Lung (tissue), 11 donors: ENCODE measurements at regions not wholly inside any gene's neighbourhood (a gene's known extent, or its start where the extent isn't known, plus 50 kb on each side); places are given as distances from the start of the nearest gene placed in this dataset.

Experiments
- ATAC-seq: fragments of 200-7000 bp; cut with Tn5 transposase; one replicate; pipeline ENCODE4 v1.9.1; 2020; ENCODE audit warnings: moderate number of reproducible peaks; ENCODE audit not compliant: insufficient read depth, low FRiP score
- DNase-seq, 3 donors: peaks; one replicate each; pipeline ENCODE4 v3.0.0-alpha.2; 2013 to 2017
- H3K27ac ChIP-seq, 2 donors: one replicate each; pipeline ENCODE4 v1.5.1; 2013; ENCODE audit warnings: mild to moderate bottlenecking in 2 of 2, moderate library complexity in 2 of 2, control low read depth in 1 of 2, inconsistent platforms in 1 of 2, low read depth in 1 of 2, low read length in 1 of 2
- H3K27me3 ChIP-seq, 3 donors: one replicate each; pipeline ENCODE4 v1.5.1; 2013; ENCODE audit warnings: low read length in 2 of 3; ENCODE audit not compliant: control insufficient read depth in 3 of 3, insufficient read depth in 3 of 3
- H3K36me3 ChIP-seq, 4 donors: one replicate each; pipeline ENCODE4 v1.5.1; 2013; ENCODE audit warnings: low read length in 4 of 4, mild to moderate bottlenecking in 1 of 4, moderate library complexity in 1 of 4; ENCODE audit not compliant: control insufficient read depth in 4 of 4, insufficient read depth in 4 of 4
- H3K4me1 ChIP-seq, 5 donors: one replicate each; pipeline ENCODE4 v1.5.1; 2013; ENCODE audit warnings: low read length in 5 of 5, mild to moderate bottlenecking in 2 of 5, moderate library complexity in 1 of 5; ENCODE audit not compliant: control insufficient read depth in 5 of 5, insufficient read depth in 5 of 5
- H3K4me3 ChIP-seq: one replicate; pipeline ENCODE4 v1.5.1; 2013; ENCODE audit warnings: mild to moderate bottlenecking, control low read depth, moderate library complexity
- H3K9ac ChIP-seq, 2 donors: one replicate each; pipeline ENCODE4 v1.5.1; 2013; ENCODE audit warnings: low read length in 2 of 2, control low read depth in 1 of 2; ENCODE audit not compliant: insufficient read depth in 1 of 2
- H3K9me3 ChIP-seq, 4 donors: one replicate each; pipeline ENCODE4 v1.5.1; 2013; ENCODE audit warnings: low read length in 3 of 4, mild to moderate bottlenecking in 1 of 4, moderate library complexity in 1 of 4; ENCODE audit not compliant: control insufficient read depth in 4 of 4, insufficient read depth in 3 of 4
- WGBS, 2 donors: extraction: QIAGEN DNeasy Blood & Tissue Kit; methylation state at CpG; one replicate each; pipeline ENCODE4 v1.1.7; 2013; 5-methylcytosine and 5-hydroxymethylcytosine counted together
- TF ChIP-seq, protein P1 (sequence below): IDR thresholded peaks from 2 replicates; pipeline ENCODE4 v1.5.1; 2012; ENCODE audit warnings: mild to moderate bottlenecking; ENCODE audit errors: control extremely low read depth, extremely low read depth
- donor health status: control.
- donor health status: control.
- donor health status: Bipolar disorder and iron deficiency.
- donor health status: healthy.
- donor health status: DM: yes; HTN: yes; CAD: no.

GRCh38 chrX:113833096-113834055 is 750.5 kb upstream of the HTR2C start:
- H3K27ac ChIP-seq, result no peak overlapping the region
- no peak for ATAC-seq
- H3K9me3 ChIP-seq, result no peaks in the 10 kb centered on the region
- no peak for DNase-seq
- no peak overlapping the region for H3K9ac ChIP-seq
- no peaks in the 10 kb centered on the region for H3K4me1 ChIP-seq
- 78 to 87% methylated on average over 8 of the region's 8 CpGs for WGBS, 2 donors
- H3K4me3 ChIP-seq, result no peak overlapping the region
- no peaks in the 10 kb centered on the region for H3K36me3 ChIP-seq
- peaks cover 0 to 17% (median 6%) of the 10 kb centered on the region in 3 donors for H3K27me3 ChIP-seq
- TF ChIP-seq, protein P1, sequence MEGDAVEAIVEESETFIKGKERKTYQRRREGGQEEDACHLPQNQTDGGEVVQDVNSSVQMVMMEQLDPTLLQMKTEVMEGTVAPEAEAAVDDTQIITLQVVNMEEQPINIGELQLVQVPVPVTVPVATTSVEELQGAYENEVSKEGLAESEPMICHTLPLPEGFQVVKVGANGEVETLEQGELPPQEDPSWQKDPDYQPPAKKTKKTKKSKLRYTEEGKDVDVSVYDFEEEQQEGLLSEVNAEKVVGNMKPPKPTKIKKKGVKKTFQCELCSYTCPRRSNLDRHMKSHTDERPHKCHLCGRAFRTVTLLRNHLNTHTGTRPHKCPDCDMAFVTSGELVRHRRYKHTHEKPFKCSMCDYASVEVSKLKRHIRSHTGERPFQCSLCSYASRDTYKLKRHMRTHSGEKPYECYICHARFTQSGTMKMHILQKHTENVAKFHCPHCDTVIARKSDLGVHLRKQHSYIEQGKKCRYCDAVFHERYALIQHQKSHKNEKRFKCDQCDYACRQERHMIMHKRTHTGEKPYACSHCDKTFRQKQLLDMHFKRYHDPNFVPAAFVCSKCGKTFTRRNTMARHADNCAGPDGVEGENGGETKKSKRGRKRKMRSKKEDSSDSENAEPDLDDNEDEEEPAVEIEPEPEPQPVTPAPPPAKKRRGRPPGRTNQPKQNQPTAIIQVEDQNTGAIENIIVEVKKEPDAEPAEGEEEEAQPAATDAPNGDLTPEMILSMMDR, result no peak

DNA sequence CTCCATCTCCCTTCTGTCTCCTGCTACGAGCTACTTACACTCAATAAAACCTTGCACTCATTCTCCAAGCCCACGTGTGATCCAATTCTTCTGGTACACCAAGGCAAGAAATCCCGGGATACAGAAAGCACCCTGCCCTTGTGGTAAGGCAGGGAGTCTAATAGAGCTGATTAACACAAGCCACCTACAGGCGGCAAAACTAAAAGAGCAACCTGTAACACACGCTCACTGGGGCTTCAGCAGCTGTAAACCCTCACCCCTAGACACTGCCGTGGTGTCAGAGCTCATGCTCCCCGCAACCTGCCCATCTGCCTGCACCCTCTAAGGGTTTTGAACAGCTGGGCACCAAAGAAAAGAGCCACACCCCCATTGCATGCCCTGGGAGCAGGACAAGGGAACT is 755.4 kb upstream of the HTR2C start:
- no peaks in the 10 kb centered on the region for H3K4me1 ChIP-seq
- H3K9ac ChIP-seq, result no peak overlapping the region
- no peaks in the 10 kb centered on the region for H3K36me3 ChIP-seq
- H3K4me3 ChIP-seq, result no peak overlapping the region
- H3K27ac ChIP-seq, result no peak overlapping the region
- H3K27me3 ChIP-seq, result peaks cover 0 to 10% (median 3%) of the 10 kb centered on the region in 3 donors
- 48 to 81% methylated on average over 7 of the region's 7 CpGs for WGBS, 2 donors
- TF ChIP-seq, protein P1, result no peak
- ATAC-seq (no peak), DNase-seq (no peak)
- H3K9me3 ChIP-seq, result no peaks in the 10 kb centered on the region

DNA sequence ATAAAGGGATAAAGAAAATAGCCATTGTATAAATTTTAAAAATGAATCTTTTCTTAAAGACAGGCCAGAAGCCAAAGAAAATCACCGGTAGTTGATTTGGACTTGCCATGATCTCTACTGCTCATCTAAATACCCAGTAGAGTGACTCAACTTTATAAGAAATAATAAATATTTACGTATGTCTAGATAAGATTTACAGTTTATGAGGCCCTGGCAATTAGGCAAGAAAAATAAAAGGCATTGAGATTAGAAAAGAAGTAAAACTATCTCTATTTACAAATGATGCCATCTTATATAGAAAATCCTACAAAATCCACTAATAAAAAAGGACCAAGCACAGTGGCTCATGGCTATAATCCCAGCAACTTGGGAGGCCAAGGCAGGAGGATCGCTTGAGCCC is 765.5 kb upstream of the HTR2C start:
- no peak overlapping the region for H3K9ac ChIP-seq
- no peak for DNase-seq
- no peaks in the 10 kb centered on the region for H3K36me3 ChIP-seq
- H3K27ac ChIP-seq, result no peak overlapping the region
- H3K4me1 ChIP-seq, result no peaks in the 10 kb centered on the region
- 82 to 86% methylated on average over 3 of the region's 3 CpGs for WGBS, 2 donors
- peaks cover 0 to 4% (median 0%) of the 10 kb centered on the region in 3 donors for H3K27me3 ChIP-seq
- peaks cover 0 to 3% (median 0%) of the 10 kb centered on the region in 4 donors for H3K9me3 ChIP-seq
- TF ChIP-seq, protein P1, result no peak
- no peak overlapping the region for H3K4me3 ChIP-seq
- ATAC-seq, result no peak
